ENCODE measurements at regions not wholly inside any gene's neighbourhood (a gene's known extent, or its start where the extent isn't known, plus 50 kb on each side); places are given as distances from the start of the nearest gene placed in this dataset.
A peak's percentile ranks its signal among the peaks of the same experiment; 100 is the strongest.

- H3K9me3 ChIP-seq (ENCODE audit: insufficient read depth, low read depth, low read length) = no peaks in the 10 kb centered on the region
- peak overlapping the region; percentile 89 for H3K4me3 ChIP-seq (ENCODE audit: low read length)
- H3K36me3 ChIP-seq (ENCODE audit: insufficient read depth, low read length) = peaks cover 3% of the 10 kb centered on the region; the same call in 1 of the 2 replicates
- WGBS = 38% methylated on average over 4 of the region's 5 CpGs
- peak overlapping the region; percentile 97 for H3K27ac ChIP-seq (ENCODE audit: low read depth, low read length)
- peaks cover 5% of the 10 kb centered on the region; the same call in 1 of the 2 replicates for H3K27me3 ChIP-seq (ENCODE audit: insufficient read depth, low read length)
- peak overlapping the region; percentile 29; the same call in 1 of the 2 replicates for H3K9ac ChIP-seq (ENCODE audit: low read depth, low read length)
- peaks cover 63% of the 10 kb centered on the region for H3K4me1 ChIP-seq (ENCODE audit: insufficient read depth, low read length)
These were observed 199.9 kb upstream of the FOXN3 start for GRCh38 chr14:89616852-89617341.

DNA sequence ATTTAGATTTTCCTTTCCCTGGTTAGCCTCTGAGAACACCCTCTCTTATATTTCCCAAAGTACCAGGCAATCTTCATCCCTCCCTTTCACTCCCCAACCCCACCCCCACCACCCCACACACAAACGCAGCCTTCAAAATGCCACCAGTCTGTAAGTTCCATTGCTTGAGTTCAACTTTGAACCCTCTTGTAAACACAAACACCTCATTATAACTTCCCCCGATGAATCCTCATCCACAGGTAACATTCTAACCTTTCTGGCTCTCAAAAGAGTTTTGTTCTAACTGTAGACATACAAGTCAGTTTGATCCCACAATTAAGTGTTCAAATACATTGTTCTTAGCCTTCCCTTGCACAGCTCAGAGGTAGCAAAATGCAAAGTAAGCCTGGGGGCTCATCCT is 199.4 kb upstream of the FOXN3 start:
- no peaks in the 10 kb centered on the region for H3K9me3 ChIP-seq (ENCODE audit: insufficient read depth, low read depth, low read length)
- peak overlapping the region; percentile 97 for H3K27ac ChIP-seq (ENCODE audit: low read depth, low read length)
- H3K4me3 ChIP-seq (ENCODE audit: low read length) = peak overlapping the region; percentile 89
- H3K4me1 ChIP-seq (ENCODE audit: insufficient read depth, low read length) = peaks cover 63% of the 10 kb centered on the region
- peaks cover 3% of the 10 kb centered on the region; the same call in 1 of the 2 replicates for H3K27me3 ChIP-seq (ENCODE audit: insufficient read depth, low read length)
- H3K9ac ChIP-seq (ENCODE audit: low read depth, low read length) = peak overlapping the region; percentile 29; the same call in 1 of the 2 replicates
- H3K36me3 ChIP-seq (ENCODE audit: insufficient read depth, low read length) = peaks cover 5% of the 10 kb centered on the region; the same call in 1 of the 2 replicates
- WGBS = 15% methylated on average over 2 of the region's 2 CpGs

- WGBS = 16% methylated on average over 3 of the region's 3 CpGs
- no peaks in the 10 kb centered on the region for H3K9me3 ChIP-seq (ENCODE audit: insufficient read depth, low read depth, low read length)
- H3K4me3 ChIP-seq (ENCODE audit: low read length) = peak overlapping the region; percentile 42
- H3K27me3 ChIP-seq (ENCODE audit: insufficient read depth, low read length) = peaks cover 3% of the 10 kb centered on the region; the same call in 1 of the 2 replicates
- peaks cover 5% of the 10 kb centered on the region; the same call in 1 of the 2 replicates for H3K36me3 ChIP-seq (ENCODE audit: insufficient read depth, low read length)
- no peak overlapping the region for H3K9ac ChIP-seq (ENCODE audit: low read depth, low read length)
- peak overlapping the region; percentile 97 for H3K27ac ChIP-seq (ENCODE audit: low read depth, low read length)
- peaks cover 56% of the 10 kb centered on the region for H3K4me1 ChIP-seq (ENCODE audit: insufficient read depth, low read length)
These were observed 198.4 kb upstream of the FOXN3 start for GRCh38 chr14:89615421-89615820.

GRCh38 chr14:89614009-89614691 is 197.1 kb upstream of the FOXN3 start:
- Histone ChIP-seq H3K4me1 (ENCODE audit: insufficient read depth, low read length) (peaks cover 51% of the 10 kb centered on the region), H3K27ac (ENCODE audit: low read depth, low read length) (peak overlapping the region; percentile 61; the same call in 1 of the 2 replicates), H3K4me3 (ENCODE audit: low read length) (no peak overlapping the region), H3K9ac (ENCODE audit: low read depth, low read length) (peak overlapping the region; percentile 18; the same call in 1 of the 2 replicates), H3K27me3 (ENCODE audit: insufficient read depth, low read length) (no peaks in the 10 kb centered on the region), H3K36me3 (ENCODE audit: insufficient read depth, low read length) (peaks cover 5% of the 10 kb centered on the region; the same call in 1 of the 2 replicates), H3K9me3 (ENCODE audit: insufficient read depth, low read depth, low read length) (no peaks in the 10 kb centered on the region)
- WGBS = 77% methylated on average over 3 of the region's 4 CpGs

- peak overlapping the region; percentile 61; the same call in 1 of the 2 replicates for H3K27ac ChIP-seq (ENCODE audit: low read depth, low read length)
- H3K36me3 ChIP-seq (ENCODE audit: insufficient read depth, low read length) = peaks cover 5% of the 10 kb centered on the region; the same call in 1 of the 2 replicates
- no peak overlapping the region for H3K9ac ChIP-seq (ENCODE audit: low read depth, low read length)
- H3K4me3 ChIP-seq (ENCODE audit: low read length) = no peak overlapping the region
- H3K4me1 ChIP-seq (ENCODE audit: insufficient read depth, low read length) = peaks cover 51% of the 10 kb centered on the region
- no peaks in the 10 kb centered on the region for H3K9me3 ChIP-seq (ENCODE audit: insufficient read depth, low read depth, low read length)
- WGBS = 59% methylated on average over 5 of the region's 5 CpGs
- H3K27me3 ChIP-seq (ENCODE audit: insufficient read depth, low read length) = no peaks in the 10 kb centered on the region
These were observed 196.4 kb upstream of the FOXN3 start for GRCh38 chr14:89613260-89614008.

DNA sequence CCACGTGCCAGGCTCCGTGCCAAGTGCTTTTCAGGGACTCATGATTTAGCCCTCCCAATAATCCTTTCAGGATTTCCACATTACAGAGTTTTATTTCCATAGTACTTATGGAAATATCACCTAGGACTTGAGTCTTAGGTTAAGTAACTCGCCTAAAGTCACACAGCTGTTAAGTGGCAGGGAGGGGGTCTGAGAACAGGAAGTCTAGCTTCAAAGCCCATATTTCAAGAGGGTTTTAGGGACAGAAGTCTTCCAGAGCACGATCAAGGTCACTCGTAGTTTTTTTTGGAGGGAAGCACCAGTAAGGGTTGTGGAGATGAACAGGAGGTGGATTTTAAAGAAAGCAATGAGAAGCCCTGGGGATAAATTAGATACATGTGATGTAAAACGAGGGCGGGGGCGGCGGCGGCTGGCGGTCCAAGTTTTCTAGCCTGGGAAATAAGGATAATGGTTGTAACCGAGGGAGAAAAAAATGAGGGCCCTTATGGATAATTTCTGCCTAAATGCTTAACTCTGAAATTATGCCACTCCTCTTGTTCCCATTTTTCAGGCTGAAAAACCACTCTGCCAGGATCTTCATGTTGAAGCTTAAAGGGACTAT is 192.6 kb upstream of the FOXN3 start:
- H3K9me3 ChIP-seq (ENCODE audit: insufficient read depth, low read depth, low read length) = no peaks in the 10 kb centered on the region
- H3K36me3 ChIP-seq (ENCODE audit: insufficient read depth, low read length) = peaks cover 5% of the 10 kb centered on the region; the same call in 1 of the 2 replicates
- WGBS = 93% methylated on average over 12 of the region's 12 CpGs
- H3K4me1 ChIP-seq (ENCODE audit: insufficient read depth, low read length) = peaks cover 26% of the 10 kb centered on the region
- no peak overlapping the region for H3K27ac ChIP-seq (ENCODE audit: low read depth, low read length)
- H3K4me3 ChIP-seq (ENCODE audit: low read length) = no peak overlapping the region
- no peak overlapping the region for H3K9ac ChIP-seq (ENCODE audit: low read depth, low read length)
- H3K27me3 ChIP-seq (ENCODE audit: insufficient read depth, low read length) = no peaks in the 10 kb centered on the region

DNA sequence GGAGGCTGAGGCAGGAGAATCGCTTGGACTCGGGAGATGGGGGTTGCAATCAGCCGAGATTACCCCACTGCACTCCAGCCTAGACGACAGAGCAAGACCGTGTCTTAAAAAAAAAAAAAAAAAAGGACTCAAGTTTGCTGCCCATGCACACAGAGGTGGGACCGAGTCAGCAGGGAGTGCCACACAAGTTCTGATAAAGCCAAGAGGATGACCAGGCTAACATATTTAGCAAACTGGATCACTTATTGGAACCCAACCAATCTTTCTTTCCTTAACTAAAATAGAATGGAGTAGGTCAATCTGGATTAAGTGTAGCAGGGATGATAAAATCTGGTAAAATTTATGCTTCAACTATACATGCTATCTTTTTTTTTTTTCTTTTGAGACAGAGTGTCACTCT is 190.4 kb upstream of the FOXN3 start:
- no peak overlapping the region for H3K4me3 ChIP-seq (ENCODE audit: low read length)
- WGBS = 94% methylated on average over 6 of the region's 6 CpGs

GRCh38 chr14:89603938-89604480 is 187.0 kb upstream of the FOXN3 start:
- H3K4me3 ChIP-seq (ENCODE audit: low read length) = no peak overlapping the region
- H3K27me3 ChIP-seq (ENCODE audit: insufficient read depth, low read length) = no peaks in the 10 kb centered on the region
- peaks cover 13% of the 10 kb centered on the region for H3K9me3 ChIP-seq (ENCODE audit: insufficient read depth, low read depth, low read length)
- H3K36me3 ChIP-seq (ENCODE audit: insufficient read depth, low read length) = 0 out of 2 replicates have a peak, but pooled peaks cover 3% of the 10 kb centered on the region
- H3K27ac ChIP-seq (ENCODE audit: low read depth, low read length) = no peak overlapping the region; the same call in 1 of the 2 replicates
- peaks cover 29% of the 10 kb centered on the region for H3K4me1 ChIP-seq (ENCODE audit: insufficient read depth, low read length)
- 81% methylated on average over 2 of the region's 10 CpGs for WGBS
- no peak overlapping the region for H3K9ac ChIP-seq (ENCODE audit: low read depth, low read length)

More for the DNA sequence above, 190.4 kb upstream of the FOXN3 start:
- Histone ChIP-seq H3K9ac (ENCODE audit: low read depth, low read length) (no peak overlapping the region), H3K9me3 (ENCODE audit: insufficient read depth, low read depth, low read length) (no peaks in the 10 kb centered on the region), H3K27me3 (ENCODE audit: insufficient read depth, low read length) (no peaks in the 10 kb centered on the region), H3K36me3 (ENCODE audit: insufficient read depth, low read length) (peaks cover 5% of the 10 kb centered on the region; the same call in 1 of the 2 replicates), H3K27ac (ENCODE audit: low read depth, low read length) (no peak overlapping the region), H3K4me1 (ENCODE audit: insufficient read depth, low read length) (peaks cover 25% of the 10 kb centered on the region)

DNA sequence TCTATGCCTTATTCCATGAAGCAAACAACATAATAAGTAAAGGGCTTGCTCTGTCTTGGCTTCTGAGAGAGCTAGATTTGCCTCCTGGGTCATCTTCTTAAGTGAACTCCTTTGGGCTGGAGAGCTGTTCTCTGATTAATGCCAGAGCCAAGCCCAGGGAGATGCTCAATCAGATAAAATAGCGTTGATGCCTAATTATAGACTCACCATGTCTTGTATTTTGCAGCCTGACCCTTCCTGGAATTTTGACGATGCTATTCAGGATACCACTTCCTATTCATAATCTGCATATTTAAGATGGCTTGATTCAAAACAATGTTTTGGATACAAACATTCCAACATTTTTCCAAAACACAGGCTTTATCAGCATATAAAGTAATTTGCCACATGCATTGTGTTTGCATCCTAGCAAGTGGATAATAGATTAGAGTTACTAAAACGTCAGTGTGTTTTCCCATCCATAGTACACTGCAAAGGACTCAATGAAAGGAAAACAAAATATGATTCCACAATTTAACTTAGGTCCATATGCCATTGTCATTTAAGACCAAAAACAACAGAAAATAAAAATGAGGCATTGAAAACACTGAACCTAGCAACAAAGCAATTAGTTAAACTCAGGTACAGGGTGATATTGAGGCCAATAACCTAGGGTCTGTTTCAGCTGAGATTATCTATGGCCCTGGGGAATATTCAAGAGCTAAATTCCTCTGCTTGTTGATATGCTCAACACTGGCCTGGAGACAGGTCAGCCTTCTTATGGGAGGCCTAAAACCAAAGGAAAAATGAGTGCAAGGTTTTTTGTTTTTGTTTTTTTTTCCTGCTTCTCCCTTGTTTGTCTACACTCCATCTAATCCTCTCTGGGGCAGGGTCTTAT is 184.2 kb upstream of the FOXN3 start:
- WGBS = 91% methylated on average over 3 of the region's 3 CpGs
- H3K4me1 ChIP-seq (ENCODE audit: insufficient read depth, low read length) = peaks cover 29% of the 10 kb centered on the region
- no peak overlapping the region for H3K4me3 ChIP-seq (ENCODE audit: low read length)
- peaks cover 32% of the 10 kb centered on the region for H3K9me3 ChIP-seq (ENCODE audit: insufficient read depth, low read depth, low read length)
- no peak overlapping the region for H3K27ac ChIP-seq (ENCODE audit: low read depth, low read length)
- H3K9ac ChIP-seq (ENCODE audit: low read depth, low read length) = no peak overlapping the region
- H3K27me3 ChIP-seq (ENCODE audit: insufficient read depth, low read length) = no peaks in the 10 kb centered on the region
- H3K36me3 ChIP-seq (ENCODE audit: insufficient read depth, low read length) = peaks cover 19% of the 10 kb centered on the region

DNA sequence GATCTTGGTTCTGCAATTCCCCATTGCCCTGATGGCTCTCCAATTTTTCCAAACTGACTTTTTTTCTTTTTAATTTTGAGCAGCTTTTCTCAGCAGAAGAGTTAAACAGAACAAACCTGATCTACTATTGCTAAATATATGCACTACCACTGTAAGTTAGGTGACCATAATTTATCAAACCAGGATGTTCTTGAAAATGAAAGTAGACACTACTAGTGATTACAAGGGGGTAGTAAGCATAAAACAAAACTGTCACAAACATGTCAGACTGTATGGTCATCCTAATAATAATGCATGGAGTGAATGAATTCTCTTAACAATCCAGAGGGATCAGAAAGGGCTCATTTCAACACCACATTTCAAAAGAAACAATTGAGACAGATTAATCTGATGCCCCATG is 183.0 kb upstream of the FOXN3 start:
- Histone ChIP-seq H3K9me3 (ENCODE audit: insufficient read depth, low read depth, low read length) (peaks cover 32% of the 10 kb centered on the region), H3K36me3 (ENCODE audit: insufficient read depth, low read length) (peaks cover 19% of the 10 kb centered on the region), H3K27me3 (ENCODE audit: insufficient read depth, low read length) (no peaks in the 10 kb centered on the region), H3K9ac (ENCODE audit: low read depth, low read length) (no peak overlapping the region), H3K4me1 (ENCODE audit: insufficient read depth, low read length) (peaks cover 28% of the 10 kb centered on the region), H3K4me3 (ENCODE audit: low read length) (no peak overlapping the region), H3K27ac (ENCODE audit: low read depth, low read length) (no peak overlapping the region)

All from HUES64 (cell line).